ENCODE measurements at regions not wholly inside any gene's neighbourhood (a gene's known extent, or its start where the extent isn't known, plus 50 kb on each side); places are given as distances from the start of the nearest gene placed in this dataset.

- no peak for DNase-seq (ENCODE audit: low spot score)
- H2AFZ ChIP-seq (ENCODE audit: low read length) = no peak overlapping the region
- H3K4me1 ChIP-seq (ENCODE audit: insufficient read depth, low read length, poor library complexity, severe bottlenecking) = peaks cover 17% of the 10 kb centered on the region
- BruUV-seq (replicated peaks) = no TSS peak
- no peaks in the 10 kb centered on the region for H3K9me2 ChIP-seq (ENCODE audit: insufficient read depth, low read length)
- intact Hi-C loops (cut with micrococcal nuclease; ENCODE audit: unreplicated experiment) = no loop called here
- H4K20me1 ChIP-seq (ENCODE audit: insufficient read depth, low read length) = no peaks in the 10 kb centered on the region
- TF ChIP-seq CTCF (conservative IDR thresholded peaks at IDR 0.05; ENCODE audit: low read length) = no peak
- ChIA-PET CTCF (ENCODE audit: unreplicated experiment) (no interaction called here), POLR2A (no interaction called here)
- no peaks in the 10 kb centered on the region for H3K9me3 ChIP-seq (ENCODE audit: low read length)
- no peaks in the 10 kb centered on the region for H3K36me3 ChIP-seq (ENCODE audit: insufficient read depth, low read length)
- no peak overlapping the region for H3K27ac ChIP-seq (ENCODE audit: low read depth, low read length, poor library complexity, severe bottlenecking)
- H3K79me2 ChIP-seq (ENCODE audit: insufficient read depth, low read depth, low read length) = no peaks in the 10 kb centered on the region
- H3K4me2 ChIP-seq (ENCODE audit: low read length) = no peak overlapping the region
- no peak overlapping the region for H3K4me3 ChIP-seq (ENCODE audit: low read depth, low read length, poor library complexity, severe bottlenecking)
These were observed 68.4 kb upstream of the RANBP3L start for GRCh38 chr5:36370073-36370472.

- POLR2A ChIA-PET = no interaction called here
- Histone ChIP-seq H3K9me2 (ENCODE audit: insufficient read depth, low read length) (no peaks in the 10 kb centered on the region), H2AFZ (ENCODE audit: low read length) (no peak overlapping the region), H3K4me2 (ENCODE audit: low read length) (no peak overlapping the region), H3K36me3 (ENCODE audit: insufficient read depth, low read length) (no peaks in the 10 kb centered on the region), H3K27ac (ENCODE audit: low read depth, low read length, poor library complexity, severe bottlenecking) (no peak overlapping the region), H3K9me3 (ENCODE audit: low read length) (no peaks in the 10 kb centered on the region), H3K79me2 (ENCODE audit: insufficient read depth, low read depth, low read length) (no peaks in the 10 kb centered on the region), H3K4me1 (ENCODE audit: insufficient read depth, low read length, poor library complexity, severe bottlenecking) (peaks cover 17% of the 10 kb centered on the region), H3K4me3 (ENCODE audit: low read depth, low read length, poor library complexity, severe bottlenecking) (no peak overlapping the region), H4K20me1 (ENCODE audit: insufficient read depth, low read length) (no peaks in the 10 kb centered on the region)
- TF ChIP-seq CTCF (conservative IDR thresholded peaks at IDR 0.05; ENCODE audit: low read length) = no peak
- no TSS peak for BruUV-seq (replicated peaks)
- no peak for DNase-seq (ENCODE audit: low spot score)
- intact Hi-C loops (cut with micrococcal nuclease; ENCODE audit: unreplicated experiment) = no loop called here
- CTCF ChIA-PET (ENCODE audit: unreplicated experiment) = no interaction called here
These were observed 69.7 kb upstream of the RANBP3L start for GRCh38 chr5:36371366-36371765.

- DNase-seq (ENCODE audit: low spot score) = no peak
- intact Hi-C loops (cut with micrococcal nuclease; ENCODE audit: unreplicated experiment) = no loop called here
- H3K4me3 ChIP-seq (ENCODE audit: low read depth, low read length, poor library complexity, severe bottlenecking) = no peak overlapping the region
- ChIA-PET POLR2A (interaction anchor here (1.2 kb wide), 1 partner anchor 19 kb away, joined by 4 read pairs; no protein-coding TSS in a partner anchor), CTCF (ENCODE audit: unreplicated experiment) (no interaction called here)
- no peak overlapping the region for H2AFZ ChIP-seq (ENCODE audit: low read length)
- H3K9me2 ChIP-seq (ENCODE audit: insufficient read depth, low read length) = no peaks in the 10 kb centered on the region
- no peaks in the 10 kb centered on the region for H3K79me2 ChIP-seq (ENCODE audit: insufficient read depth, low read depth, low read length)
- H3K4me2 ChIP-seq (ENCODE audit: low read length) = no peak overlapping the region
- no TSS peak for BruUV-seq (replicated peaks)
- no peaks in the 10 kb centered on the region for H3K36me3 ChIP-seq (ENCODE audit: insufficient read depth, low read length)
- H4K20me1 ChIP-seq (ENCODE audit: insufficient read depth, low read length) = no peaks in the 10 kb centered on the region
- H3K9me3 ChIP-seq (ENCODE audit: low read length) = no peaks in the 10 kb centered on the region
- TF ChIP-seq EZH2phosphoT487 (IDR thresholded peaks at IDR 0.05; ENCODE audit: borderline replicate concordance, low read depth, low read length) (no peak), CTCF (conservative IDR thresholded peaks at IDR 0.05; ENCODE audit: low read length) (no peak)
- no peak overlapping the region for H3K27ac ChIP-seq (ENCODE audit: low read depth, low read length, poor library complexity, severe bottlenecking)
- H3K4me1 ChIP-seq (ENCODE audit: insufficient read depth, low read length, poor library complexity, severe bottlenecking) = peaks cover 16% of the 10 kb centered on the region
These were observed 71.9 kb upstream of the RANBP3L start for GRCh38 chr5:36373527-36374086.
